ENCODE measurements at regions not wholly inside any gene's neighbourhood (a gene's known extent, or its start where the extent isn't known, plus 50 kb on each side); places are given as distances from the start of the nearest gene placed in this dataset.

DNA sequence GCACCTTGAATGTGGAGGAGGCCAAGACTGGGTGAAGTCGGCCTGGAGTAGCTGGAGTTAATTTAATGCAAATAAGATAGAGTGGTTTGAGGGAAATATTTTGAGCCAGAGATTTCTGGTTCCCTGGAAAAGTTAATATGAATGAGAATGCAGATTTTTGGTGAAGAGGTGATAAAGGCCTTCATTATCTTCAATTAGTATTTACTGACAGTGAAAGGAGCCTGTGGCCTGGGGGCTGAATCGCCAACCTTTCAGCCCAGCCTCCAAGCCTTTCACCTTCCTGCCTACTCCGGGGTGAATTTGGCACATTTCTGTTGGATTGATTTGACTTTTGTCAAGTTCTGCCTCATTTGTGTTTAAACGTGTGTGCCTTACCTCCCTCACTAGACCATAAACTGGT lies 147.8 kb downstream of the SOX2 start:
- TF ChIP-seq, protein P1, sequence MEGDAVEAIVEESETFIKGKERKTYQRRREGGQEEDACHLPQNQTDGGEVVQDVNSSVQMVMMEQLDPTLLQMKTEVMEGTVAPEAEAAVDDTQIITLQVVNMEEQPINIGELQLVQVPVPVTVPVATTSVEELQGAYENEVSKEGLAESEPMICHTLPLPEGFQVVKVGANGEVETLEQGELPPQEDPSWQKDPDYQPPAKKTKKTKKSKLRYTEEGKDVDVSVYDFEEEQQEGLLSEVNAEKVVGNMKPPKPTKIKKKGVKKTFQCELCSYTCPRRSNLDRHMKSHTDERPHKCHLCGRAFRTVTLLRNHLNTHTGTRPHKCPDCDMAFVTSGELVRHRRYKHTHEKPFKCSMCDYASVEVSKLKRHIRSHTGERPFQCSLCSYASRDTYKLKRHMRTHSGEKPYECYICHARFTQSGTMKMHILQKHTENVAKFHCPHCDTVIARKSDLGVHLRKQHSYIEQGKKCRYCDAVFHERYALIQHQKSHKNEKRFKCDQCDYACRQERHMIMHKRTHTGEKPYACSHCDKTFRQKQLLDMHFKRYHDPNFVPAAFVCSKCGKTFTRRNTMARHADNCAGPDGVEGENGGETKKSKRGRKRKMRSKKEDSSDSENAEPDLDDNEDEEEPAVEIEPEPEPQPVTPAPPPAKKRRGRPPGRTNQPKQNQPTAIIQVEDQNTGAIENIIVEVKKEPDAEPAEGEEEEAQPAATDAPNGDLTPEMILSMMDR (IDR thresholded peaks at IDR 0.05) = no peak
- no peak for TF ChIP-seq EZH2 (IDR thresholded peaks at IDR 0.05; ENCODE audit: borderline replicate concordance, insufficient read depth, low read depth, low read length, poor library complexity, severe bottlenecking)
